BLaER1 (cell line): ENCODE measurements at regions not wholly inside any gene's neighbourhood (a gene's known extent, or its start where the extent isn't known, plus 50 kb on each side); places are given as distances from the start of the nearest gene placed in this dataset.

ENCODE experiments used
- H3K27ac ChIP-seq: shearing (Covaris generic); formaldehyde crosslinking; 2 replicates; pipeline ENCODE4 v1.8.1; 2022
- H3K27me3 ChIP-seq: shearing (Covaris generic); formaldehyde crosslinking; 2 replicates; pipeline ENCODE4 v1.8.1; 2022
- H3K36me3 ChIP-seq: shearing (Covaris generic); formaldehyde crosslinking; 2 replicates; pipeline ENCODE4 v1.8.1; 2022
- H3K4me1 ChIP-seq: shearing (Covaris generic); formaldehyde crosslinking; 2 replicates; pipeline ENCODE4 v1.8.1; 2022
- H3K4me2 ChIP-seq: shearing (Covaris generic); formaldehyde crosslinking; 2 replicates; pipeline ENCODE4 v1.8.1; 2022
- H3K4me3 ChIP-seq: shearing (Covaris generic); formaldehyde crosslinking; 2 replicates; pipeline ENCODE4 v1.8.1; 2022
- H3K9ac ChIP-seq: shearing (Covaris generic); formaldehyde crosslinking; 2 replicates; pipeline ENCODE4 v1.8.1; 2022
- H3K9me3 ChIP-seq: shearing (Covaris generic); formaldehyde crosslinking; 2 replicates; pipeline ENCODE4 v1.8.1; 2022
- H4K20me1 ChIP-seq: shearing (Covaris generic); formaldehyde crosslinking; 2 replicates; pipeline ENCODE4 v1.8.1; 2022
- Cebpa-rat ChIP-seq: shearing (Covaris generic); IDR thresholded peaks from 2 replicates; pipeline ENCODE4 v1.8.1; 2022

GRCh38 chr9:14560194-14560593 lies 133.0 kb downstream of the ZDHHC21 start:
- no peaks in the 10 kb centered on the region for H4K20me1 ChIP-seq
- H3K9ac ChIP-seq, result no peak overlapping the region

DNA sequence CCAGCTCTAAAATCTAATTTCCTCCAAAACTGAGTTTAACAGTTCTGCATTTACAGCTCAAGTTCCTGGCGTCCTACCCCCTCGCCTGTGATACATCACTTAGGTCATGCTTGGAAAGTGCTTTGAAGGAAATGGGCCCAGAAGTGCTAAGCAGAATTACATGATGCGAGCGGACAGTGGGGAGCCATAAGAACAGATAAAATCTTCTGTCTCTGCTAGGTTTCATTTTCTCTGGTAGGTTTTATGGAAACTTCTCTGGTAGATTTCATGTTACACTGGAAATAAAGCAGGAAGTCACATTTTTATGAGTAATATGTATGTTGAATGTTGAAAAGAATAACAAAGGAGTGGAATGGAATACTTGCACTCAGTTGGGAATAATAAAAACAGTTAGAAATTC lies 138.3 kb downstream of the ZDHHC21 start:
- TF ChIP-seq Cebpa-rat, result no peak
- no peaks in the 10 kb centered on the region for H3K36me3 ChIP-seq
- no peak overlapping the region for H3K9ac ChIP-seq
- H3K4me2 ChIP-seq, result no peak overlapping the region
- no peaks in the 10 kb centered on the region for H3K27me3 ChIP-seq
- H3K4me1 ChIP-seq, result no peaks in the 10 kb centered on the region
- no peaks in the 10 kb centered on the region for H4K20me1 ChIP-seq
- H3K27ac ChIP-seq, result no peak overlapping the region
- H3K4me3 ChIP-seq, result no peak overlapping the region
- no peaks in the 10 kb centered on the region for H3K9me3 ChIP-seq

More at GRCh38 chr9:14560194-14560593, 133.0 kb downstream of the ZDHHC21 start:
- no peak overlapping the region for H3K4me3 ChIP-seq
- H3K27ac ChIP-seq, result no peak overlapping the region
- H3K27me3 ChIP-seq, result no peaks in the 10 kb centered on the region
- H3K4me1 ChIP-seq, result no peaks in the 10 kb centered on the region
- no peak for TF ChIP-seq Cebpa-rat
- H3K9me3 ChIP-seq, result no peaks in the 10 kb centered on the region
- H3K36me3 ChIP-seq, result no peaks in the 10 kb centered on the region
- H3K4me2 ChIP-seq, result no peak overlapping the region

GRCh38 chr9:14547245-14548060 lies 145.8 kb downstream of the ZDHHC21 start:
- Histone ChIP-seq H3K9me3 (no peaks in the 10 kb centered on the region), H3K9ac (no peak overlapping the region), H3K4me1 (no peaks in the 10 kb centered on the region), H3K4me2 (no peak overlapping the region), H4K20me1 (no peaks in the 10 kb centered on the region), H3K27me3 (no peaks in the 10 kb centered on the region), H3K4me3 (no peak overlapping the region), H3K36me3 (no peaks in the 10 kb centered on the region), H3K27ac (no peak overlapping the region)
- no peak for TF ChIP-seq Cebpa-rat

DNA sequence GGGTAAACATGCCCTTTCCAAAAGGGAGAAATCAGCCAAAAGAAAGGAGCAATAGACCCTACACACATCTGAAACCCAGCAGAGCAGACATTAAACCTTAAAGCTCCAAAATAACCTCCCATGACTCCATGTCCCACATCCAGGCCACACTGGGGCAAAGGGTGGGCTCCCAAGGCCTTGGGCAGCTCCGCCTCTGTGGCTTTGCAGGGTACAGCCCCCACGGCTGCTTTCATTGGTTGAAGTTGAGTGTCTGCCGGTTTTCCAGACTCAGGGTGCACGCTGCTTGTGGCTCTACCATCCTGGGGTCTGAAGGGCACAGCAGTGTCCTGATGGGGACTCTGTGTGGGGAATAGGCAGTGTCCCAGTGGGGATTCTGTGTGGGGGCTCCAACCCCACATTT lies 146.5 kb downstream of the ZDHHC21 start:
- Histone ChIP-seq H3K27me3 (no peaks in the 10 kb centered on the region), H3K36me3 (no peaks in the 10 kb centered on the region), H3K4me1 (no peaks in the 10 kb centered on the region), H3K9me3 (no peaks in the 10 kb centered on the region), H3K4me3 (no peak overlapping the region), H4K20me1 (no peaks in the 10 kb centered on the region), H3K9ac (no peak overlapping the region), H3K27ac (no peak overlapping the region), H3K4me2 (no peak overlapping the region)
- no peak for TF ChIP-seq Cebpa-rat

GRCh38 chr9:14542071-14542470 lies 151.2 kb downstream of the ZDHHC21 start:
- no peak for TF ChIP-seq Cebpa-rat
- H3K9ac ChIP-seq, result no peak overlapping the region
- no peaks in the 10 kb centered on the region for H3K36me3 ChIP-seq
- peaks cover 7% of the 10 kb centered on the region for H3K4me1 ChIP-seq
- H3K27ac ChIP-seq, result no peak overlapping the region
- H3K4me3 ChIP-seq, result no peak overlapping the region
- H3K9me3 ChIP-seq, result no peaks in the 10 kb centered on the region
- no peaks in the 10 kb centered on the region for H4K20me1 ChIP-seq
- no peaks in the 10 kb centered on the region for H3K27me3 ChIP-seq
- no peak overlapping the region for H3K4me2 ChIP-seq

- Histone ChIP-seq H3K9ac (no peak overlapping the region), H3K4me2 (no peak overlapping the region), H3K27ac (no peak overlapping the region), H4K20me1 (no peaks in the 10 kb centered on the region), H3K4me1 (peaks cover 8% of the 10 kb centered on the region), H3K9me3 (no peaks in the 10 kb centered on the region), H3K36me3 (no peaks in the 10 kb centered on the region), H3K27me3 (no peaks in the 10 kb centered on the region), H3K4me3 (no peak overlapping the region)
- no peak for TF ChIP-seq Cebpa-rat
Measured at GRCh38 chr9:14538526-14538925, 154.7 kb downstream of the ZDHHC21 start.

DNA sequence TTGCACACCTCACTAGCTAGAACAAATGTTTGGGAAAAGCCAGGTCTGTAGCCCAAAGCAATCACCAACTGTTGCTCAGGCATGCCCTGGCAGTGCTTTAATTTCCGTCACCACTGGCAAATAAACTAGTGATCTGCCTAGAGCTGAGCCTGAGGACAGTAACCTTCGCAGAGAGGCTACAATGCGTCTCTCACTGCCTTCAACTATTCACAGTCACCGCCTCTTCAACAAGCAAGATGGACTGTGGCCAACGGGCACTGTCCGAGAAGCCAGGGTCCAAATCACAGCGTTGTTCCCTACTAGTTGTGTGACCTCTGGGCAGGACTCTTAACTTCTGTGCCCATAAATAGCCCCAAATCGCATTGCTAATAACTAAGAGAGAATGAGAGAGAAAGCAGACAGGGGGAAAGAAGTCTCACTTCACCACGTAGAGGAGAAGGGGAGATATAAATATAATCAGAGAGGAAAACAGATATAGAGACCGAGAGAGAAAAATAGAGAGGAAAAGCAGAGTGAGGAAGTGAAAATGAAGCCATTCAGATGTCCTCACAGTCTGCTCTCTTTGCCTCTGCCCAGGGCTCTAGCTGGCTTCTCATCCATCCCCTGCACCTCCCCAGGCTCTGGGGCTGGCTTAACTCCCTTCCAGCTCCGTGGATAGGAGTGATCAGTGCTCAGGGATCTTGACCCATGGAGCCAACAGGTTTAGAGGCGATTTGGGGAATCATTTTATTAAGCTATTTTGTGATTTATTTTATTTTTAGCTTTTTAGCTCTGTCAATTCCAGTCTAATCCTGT lies 157.9 kb downstream of the ZDHHC21 start:
- no peak overlapping the region for H3K9ac ChIP-seq
- H3K4me3 ChIP-seq, result no peak overlapping the region
- H3K9me3 ChIP-seq, result no peaks in the 10 kb centered on the region
- H4K20me1 ChIP-seq, result no peaks in the 10 kb centered on the region
- H3K27me3 ChIP-seq, result no peaks in the 10 kb centered on the region
- H3K27ac ChIP-seq, result no peak overlapping the region
- no peak for TF ChIP-seq Cebpa-rat
- peaks cover 8% of the 10 kb centered on the region for H3K4me1 ChIP-seq
- H3K4me2 ChIP-seq, result no peak overlapping the region
- no peaks in the 10 kb centered on the region for H3K36me3 ChIP-seq

- Histone ChIP-seq H3K27me3 (no peaks in the 10 kb centered on the region), H3K4me1 (peaks cover 8% of the 10 kb centered on the region), H3K27ac (no peak overlapping the region), H3K9me3 (no peaks in the 10 kb centered on the region), H4K20me1 (no peaks in the 10 kb centered on the region), H3K36me3 (no peaks in the 10 kb centered on the region), H3K4me2 (no peak overlapping the region), H3K9ac (no peak overlapping the region), H3K4me3 (no peak overlapping the region)
- no peak for TF ChIP-seq Cebpa-rat
Measured at GRCh38 chr9:14533867-14534640, 159.2 kb downstream of the ZDHHC21 start.

DNA sequence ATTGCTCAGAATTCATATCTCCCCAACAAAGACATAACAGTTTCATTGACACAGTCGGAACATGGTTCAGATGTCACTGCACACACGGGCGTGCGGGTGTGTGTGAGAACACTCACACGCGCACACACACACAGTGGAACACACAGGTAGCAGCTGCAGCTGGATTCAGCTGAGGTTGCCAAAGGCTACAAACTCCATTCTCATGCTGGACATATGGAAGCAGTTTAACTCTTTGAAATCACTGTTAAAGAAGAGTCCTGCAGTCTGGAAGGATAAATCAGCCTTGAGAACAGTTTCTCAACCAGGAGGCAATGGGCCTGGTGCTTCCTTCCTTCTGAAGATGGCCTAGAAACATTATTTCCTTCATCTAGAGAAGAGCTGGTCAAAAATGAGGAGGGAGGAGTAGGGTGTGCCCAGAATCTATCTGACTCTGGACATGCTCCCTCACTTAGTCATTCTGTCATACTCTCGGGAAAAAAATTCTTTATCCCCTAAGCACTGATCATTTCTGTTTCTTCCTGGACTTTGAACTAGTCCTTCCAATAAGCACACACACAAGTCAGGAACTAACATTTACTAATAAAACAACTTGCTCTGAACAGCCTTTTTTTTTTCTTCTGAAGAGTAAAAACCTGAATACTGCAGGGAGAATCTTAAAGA lies 160.6 kb downstream of the ZDHHC21 start:
- H4K20me1 ChIP-seq, result no peaks in the 10 kb centered on the region
- no peaks in the 10 kb centered on the region for H3K27me3 ChIP-seq
- no peaks in the 10 kb centered on the region for H3K36me3 ChIP-seq
- H3K27ac ChIP-seq, result no peak overlapping the region
- no peak for TF ChIP-seq Cebpa-rat
- peaks cover 6% of the 10 kb centered on the region for H3K4me1 ChIP-seq
- H3K9ac ChIP-seq, result no peak overlapping the region
- H3K4me3 ChIP-seq, result no peak overlapping the region
- H3K4me2 ChIP-seq, result no peak overlapping the region
- no peaks in the 10 kb centered on the region for H3K9me3 ChIP-seq
